DMS53 treated with DMSO at 0.1 percent for 48 hours (cell line): ENCODE measurements at regions not wholly inside any gene's neighbourhood (a gene's known extent, or its start where the extent isn't known, plus 50 kb on each side); places are given as distances from the start of the nearest gene placed in this dataset.

ENCODE experiments used
- DNase-seq: peaks from one replicate; lab custom pipeline; 2025; ENCODE audit not compliant: unreplicated experiment; lab: John Stamatoyannopoulos, UW

GRCh38 chr2:238731961-238732360 is 115.9 kb upstream of the TWIST2 start:
- DNase-seq = no peak

DNA sequence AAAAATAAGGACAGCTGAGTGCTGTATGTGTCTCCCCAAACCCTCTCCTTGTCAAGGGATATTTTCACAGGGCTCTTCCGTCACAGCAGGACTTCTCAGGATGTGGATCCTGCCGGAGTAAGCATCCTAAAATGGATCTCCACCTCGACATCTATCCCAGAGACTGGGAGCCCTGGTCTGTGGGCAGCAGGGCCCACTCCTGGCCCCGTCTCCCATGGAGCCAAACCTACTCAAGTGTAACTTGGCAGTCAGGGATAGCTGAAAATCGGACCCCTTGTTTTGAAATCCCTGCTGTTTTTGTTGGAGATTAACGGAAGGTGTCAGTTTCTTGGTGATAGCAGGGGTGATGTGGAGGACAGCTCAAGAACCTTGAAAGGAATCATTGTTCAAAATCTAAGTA is 109.0 kb upstream of the TWIST2 start:
- DNase-seq = no peak

DNA sequence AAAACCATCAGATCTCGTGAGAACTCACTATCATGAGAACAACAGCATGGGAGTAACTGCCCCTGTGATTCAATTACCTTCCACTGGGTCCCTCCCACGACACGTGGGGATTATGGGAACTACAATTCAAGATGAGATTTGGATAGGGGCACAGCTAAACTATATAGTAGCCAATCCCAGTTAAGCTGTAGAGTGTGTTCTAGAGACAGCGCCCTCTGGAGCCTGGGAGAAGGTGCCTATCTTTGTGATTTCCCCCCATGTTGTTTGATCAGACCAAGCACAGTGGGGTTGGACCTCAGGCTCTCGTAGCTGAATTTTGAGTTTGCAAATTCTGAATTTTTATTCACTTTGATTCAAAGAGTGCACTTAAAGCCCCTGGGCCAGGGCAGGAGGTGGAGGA is 108.2 kb upstream of the TWIST2 start:
- no peak for DNase-seq

DNA sequence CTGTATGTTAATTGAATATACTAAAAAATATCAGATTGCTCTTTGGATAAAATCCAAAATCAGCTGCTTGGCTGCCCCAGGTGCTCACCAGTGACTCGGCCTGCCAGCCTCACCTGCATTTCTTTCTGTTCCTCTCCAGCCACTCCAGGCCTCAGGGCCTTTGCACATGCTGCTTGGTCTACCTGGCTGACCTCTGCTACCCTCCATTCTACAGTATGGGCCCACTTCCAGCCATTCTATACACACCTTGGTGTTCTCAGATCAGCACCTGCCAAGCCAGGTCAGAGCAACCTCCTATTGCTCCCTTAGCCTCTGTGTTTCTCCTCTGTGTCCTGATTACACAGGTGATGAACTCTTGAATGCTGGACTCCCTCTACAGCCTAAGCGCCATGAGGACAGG is 106.6 kb upstream of the TWIST2 start:
- no peak for DNase-seq

- DNase-seq = no peak
Measured at GRCh38 chr2:238742066-238742465, 105.8 kb upstream of the TWIST2 start.

- DNase-seq = no peak
Measured at GRCh38 chr2:238742664-238743063, 105.2 kb upstream of the TWIST2 start.

DNA sequence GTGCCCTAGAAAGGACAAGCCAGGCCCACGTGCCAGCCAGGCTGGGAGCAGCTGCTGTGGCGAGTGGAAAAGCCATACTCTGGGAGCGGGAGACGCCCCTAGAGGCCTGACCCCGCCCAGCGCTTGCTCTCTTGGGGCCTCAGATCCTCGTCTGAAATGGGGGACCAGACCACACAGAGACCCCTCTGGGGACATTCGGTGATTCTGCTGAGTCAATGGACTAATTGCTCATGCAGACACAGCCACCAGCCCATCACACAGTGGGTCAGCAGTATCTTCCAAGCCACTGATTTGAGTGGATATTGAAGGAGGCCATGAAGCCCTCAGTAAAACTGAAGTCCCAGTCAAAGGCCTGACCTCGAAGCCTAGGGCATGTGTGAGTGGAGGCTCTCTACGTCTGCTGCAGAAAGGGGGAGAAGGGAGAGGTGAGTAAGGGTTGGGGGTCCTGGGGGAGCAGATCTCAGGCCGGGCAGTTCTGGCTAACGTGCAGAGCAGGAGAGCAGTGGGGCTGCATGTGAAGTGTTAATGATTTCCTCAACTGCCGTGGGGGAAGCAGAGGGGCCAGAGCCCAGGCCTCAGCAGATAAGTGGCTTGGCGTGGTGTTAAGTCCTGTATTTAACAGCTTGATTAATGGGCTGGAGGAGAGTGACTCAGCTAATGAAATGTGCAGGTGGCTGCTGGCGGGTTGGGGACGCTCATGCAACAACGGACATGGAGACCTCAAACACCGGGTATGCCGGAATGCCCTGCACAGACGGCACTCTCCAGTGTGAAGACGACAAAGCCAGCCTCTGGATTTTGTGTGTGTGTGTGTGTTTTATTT is 104.4 kb upstream of the TWIST2 start:
- no peak for DNase-seq

GRCh38 chr2:238744951-238745350 is 102.9 kb upstream of the TWIST2 start:
- no peak for DNase-seq

DNA sequence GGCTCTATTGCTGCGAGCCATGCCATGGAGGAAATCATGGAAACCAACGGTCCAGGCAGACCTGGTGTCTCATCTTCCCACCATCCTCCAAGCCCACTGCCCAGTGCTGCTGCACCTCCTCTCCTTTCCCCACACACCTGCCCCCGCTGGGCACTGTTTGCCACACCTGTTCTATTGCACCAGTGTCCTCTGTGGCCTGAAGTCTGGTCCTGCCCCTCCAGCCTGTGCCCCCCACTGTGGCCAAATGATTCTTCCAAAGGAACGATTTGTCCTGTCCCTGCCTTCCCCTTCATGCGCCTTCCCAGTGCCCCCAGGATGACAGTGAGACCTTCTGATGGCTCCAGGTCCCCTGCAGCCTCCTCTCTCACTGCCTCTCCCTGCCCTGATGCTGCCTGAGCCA is 101.9 kb upstream of the TWIST2 start:
- DNase-seq = no peak

DNA sequence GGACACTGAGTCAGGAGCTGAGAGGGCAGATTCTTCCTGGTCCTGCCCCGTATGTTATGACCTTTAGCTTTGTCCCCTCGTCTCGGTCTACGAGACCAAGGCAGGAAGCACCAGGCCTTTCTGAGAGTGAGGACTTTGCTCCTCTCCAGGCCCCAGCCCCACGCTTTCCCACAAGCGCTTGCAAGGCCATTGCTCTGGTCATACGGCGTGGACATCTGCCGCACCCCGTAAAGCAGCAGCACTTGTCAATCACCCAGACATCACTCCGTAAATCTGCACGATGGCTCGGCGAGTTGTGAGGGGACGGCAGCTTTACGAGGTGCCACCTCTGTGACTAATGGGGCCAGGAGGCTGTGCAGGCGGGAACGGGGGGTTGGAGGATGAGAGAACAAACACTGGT is 100.8 kb upstream of the TWIST2 start:
- DNase-seq = no peak

DNA sequence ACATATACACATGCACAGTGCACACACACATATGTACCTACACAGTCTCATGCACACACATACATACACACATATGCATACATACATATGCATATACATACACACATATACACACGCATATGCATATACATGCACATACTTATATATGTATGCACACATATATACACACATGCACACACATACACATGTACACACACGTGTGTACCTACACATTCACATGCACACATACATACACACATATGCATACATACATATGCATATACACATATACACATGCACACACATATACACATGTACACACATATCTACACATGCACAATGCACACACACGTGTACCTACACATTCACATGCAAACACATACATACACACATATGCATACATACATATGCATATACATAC is 100.3 kb upstream of the TWIST2 start:
- no peak for DNase-seq

GRCh38 chr2:238750212-238750904 is 97.5 kb upstream of the TWIST2 start:
- DNase-seq = no peak

GRCh38 chr2:238754259-238754658 is 93.6 kb upstream of the TWIST2 start:
- DNase-seq = no peak

- DNase-seq = no peak
Measured at GRCh38 chr2:238761868-238762267, 86.0 kb upstream of the TWIST2 start.

DNA sequence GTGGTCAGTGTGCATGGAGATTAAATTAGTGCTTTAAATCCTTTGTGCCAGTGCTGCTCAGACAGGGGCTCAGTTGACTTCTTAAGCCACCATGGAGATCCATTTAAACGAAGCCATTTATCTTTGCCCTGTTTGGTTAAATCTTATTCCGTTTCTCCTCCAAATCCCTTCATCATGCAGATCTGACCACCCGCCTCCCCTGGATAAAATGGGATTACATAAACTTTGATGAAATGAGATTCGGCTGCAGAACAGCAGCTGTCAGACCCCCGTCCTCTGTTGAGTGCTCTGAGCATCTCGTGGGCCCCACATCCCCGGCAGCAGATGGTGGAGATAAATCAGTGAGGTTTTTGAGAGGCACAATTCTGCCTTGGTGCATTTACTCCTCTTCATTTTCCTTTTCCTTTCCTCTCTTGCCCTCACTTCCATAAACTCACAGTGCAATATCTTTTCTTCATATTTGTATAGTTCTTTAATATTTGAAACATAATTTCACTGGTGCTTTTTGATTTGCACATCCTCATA is 84.4 kb upstream of the TWIST2 start:
- no peak for DNase-seq

- DNase-seq = no peak
Measured at GRCh38 chr2:238765590-238765989, 82.3 kb upstream of the TWIST2 start.

- DNase-seq = no peak
Measured at GRCh38 chr2:238771218-238771617, 76.7 kb upstream of the TWIST2 start.

- no peak for DNase-seq
Measured at GRCh38 chr2:238771639-238772038, 76.2 kb upstream of the TWIST2 start.

DNA sequence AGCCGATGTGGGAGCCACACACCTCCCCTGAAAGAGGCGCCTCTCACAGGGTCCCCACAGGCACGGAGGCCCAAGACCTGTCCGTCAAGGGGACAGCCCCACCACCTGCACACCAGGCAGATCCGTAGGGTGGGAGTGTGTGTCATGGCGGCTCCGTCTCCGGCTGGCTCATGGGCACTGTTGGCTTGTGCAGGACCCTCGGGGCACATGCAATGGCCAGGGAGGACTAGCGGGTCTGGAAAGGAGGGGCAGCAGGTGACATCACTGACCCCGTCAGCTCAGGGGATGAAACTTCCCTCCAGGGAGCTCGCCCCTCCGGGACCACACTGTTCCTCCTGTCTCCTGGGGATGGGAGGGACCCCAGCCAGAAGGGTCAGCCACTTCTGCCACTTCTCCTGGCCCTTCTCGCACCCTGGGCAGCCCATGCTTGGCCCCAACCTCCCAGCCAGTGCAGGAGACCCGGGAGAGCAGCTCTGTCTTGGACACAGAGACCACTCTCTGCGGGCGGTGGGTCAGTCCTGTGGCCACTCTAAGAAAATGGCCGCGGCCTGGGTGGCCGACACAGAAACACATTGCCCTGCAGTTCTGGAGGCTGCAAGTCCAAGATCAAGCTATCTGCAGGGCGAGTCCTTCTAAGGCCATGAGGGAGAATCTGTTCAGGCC is 75.1 kb upstream of the TWIST2 start:
- DNase-seq = no peak

DNA sequence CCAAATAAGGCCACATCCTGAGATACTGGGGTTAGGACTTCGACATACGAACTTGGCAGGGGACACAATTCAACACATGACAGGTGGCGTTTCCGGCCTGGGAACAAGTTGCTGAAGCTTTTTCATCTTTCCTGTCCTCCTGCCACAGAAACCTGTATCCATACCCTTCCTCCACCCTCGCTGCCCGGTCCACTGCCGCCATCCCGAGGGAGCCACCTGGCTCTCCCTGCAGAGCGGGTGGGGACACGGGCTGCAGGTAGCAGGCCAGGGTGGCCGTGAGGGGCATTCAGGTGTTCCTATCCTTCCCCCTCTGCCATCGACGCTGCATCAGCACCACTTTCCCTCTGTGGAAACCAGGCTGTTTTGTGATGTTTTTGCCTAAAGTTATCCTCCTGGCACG is 74.4 kb upstream of the TWIST2 start:
- no peak for DNase-seq

- DNase-seq = no peak
Measured at GRCh38 chr2:238774071-238774470, 73.8 kb upstream of the TWIST2 start.

DNA sequence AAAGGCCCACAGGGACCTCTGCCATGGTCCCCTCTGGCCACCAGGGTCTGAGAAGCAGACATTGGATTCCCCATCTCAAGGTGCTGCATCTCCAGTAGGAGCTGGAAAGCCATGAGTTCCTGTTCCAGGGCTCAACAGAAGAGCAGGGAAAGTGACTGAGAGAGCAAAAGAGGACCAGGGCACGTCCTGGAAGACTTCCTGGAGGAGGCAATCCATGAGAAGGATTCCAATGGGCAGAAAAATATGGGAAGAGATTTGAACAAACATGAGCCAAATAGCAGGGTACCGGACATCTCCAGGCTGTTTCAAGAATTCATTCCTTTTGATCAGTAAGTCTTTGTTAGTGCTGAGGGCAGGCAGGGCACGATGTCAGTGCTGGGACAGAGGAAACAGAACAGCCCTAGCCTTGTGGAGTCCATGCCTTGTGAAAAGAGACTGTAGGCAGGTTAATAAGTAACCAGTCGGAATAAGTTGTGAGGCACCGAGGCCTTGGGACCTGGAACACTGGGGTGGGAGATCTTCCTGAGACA is 72.8 kb upstream of the TWIST2 start:
- DNase-seq = no peak
